ENCODE measurements at regions not wholly inside any gene's neighbourhood (a gene's known extent, or its start where the extent isn't known, plus 50 kb on each side); places are given as distances from the start of the nearest gene placed in this dataset.

DNA sequence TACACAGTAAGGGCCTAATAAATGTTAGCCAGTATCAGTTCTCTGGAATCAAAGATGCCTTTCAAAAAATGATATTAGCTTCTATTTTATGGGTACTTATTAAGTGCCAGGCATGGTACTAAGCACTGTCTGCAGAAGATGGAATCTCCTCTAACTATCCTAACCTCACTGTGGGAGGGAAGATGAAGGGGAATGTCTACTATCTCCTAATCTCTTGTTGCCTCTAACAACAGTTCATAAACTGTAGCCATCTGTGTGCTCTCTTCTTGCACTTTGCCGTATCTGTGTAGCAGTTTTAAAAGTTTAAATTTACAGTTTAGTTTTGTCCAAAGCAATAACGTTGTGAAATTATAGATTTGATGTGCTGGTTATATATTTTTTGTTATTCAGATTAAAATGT is 99.6 kb upstream of the CCDC112 start:
- no peak for TF ChIP-seq POLR2A (IDR thresholded peaks at IDR 0.05)
- TF ChIP-seq, protein P1, sequence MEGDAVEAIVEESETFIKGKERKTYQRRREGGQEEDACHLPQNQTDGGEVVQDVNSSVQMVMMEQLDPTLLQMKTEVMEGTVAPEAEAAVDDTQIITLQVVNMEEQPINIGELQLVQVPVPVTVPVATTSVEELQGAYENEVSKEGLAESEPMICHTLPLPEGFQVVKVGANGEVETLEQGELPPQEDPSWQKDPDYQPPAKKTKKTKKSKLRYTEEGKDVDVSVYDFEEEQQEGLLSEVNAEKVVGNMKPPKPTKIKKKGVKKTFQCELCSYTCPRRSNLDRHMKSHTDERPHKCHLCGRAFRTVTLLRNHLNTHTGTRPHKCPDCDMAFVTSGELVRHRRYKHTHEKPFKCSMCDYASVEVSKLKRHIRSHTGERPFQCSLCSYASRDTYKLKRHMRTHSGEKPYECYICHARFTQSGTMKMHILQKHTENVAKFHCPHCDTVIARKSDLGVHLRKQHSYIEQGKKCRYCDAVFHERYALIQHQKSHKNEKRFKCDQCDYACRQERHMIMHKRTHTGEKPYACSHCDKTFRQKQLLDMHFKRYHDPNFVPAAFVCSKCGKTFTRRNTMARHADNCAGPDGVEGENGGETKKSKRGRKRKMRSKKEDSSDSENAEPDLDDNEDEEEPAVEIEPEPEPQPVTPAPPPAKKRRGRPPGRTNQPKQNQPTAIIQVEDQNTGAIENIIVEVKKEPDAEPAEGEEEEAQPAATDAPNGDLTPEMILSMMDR (IDR thresholded peaks at IDR 0.05), result no peak

All from testis (tissue), 2 donors.